ENCODE measurements at regions not wholly inside any gene's neighbourhood (a gene's known extent, or its start where the extent isn't known, plus 50 kb on each side); places are given as distances from the start of the nearest gene placed in this dataset.

- DNase-seq (ENCODE audit: low read depth), result no peak
Measured at GRCh38 chr4:3852711-3853110, 86.5 kb downstream of the ADRA2C start.

DNA sequence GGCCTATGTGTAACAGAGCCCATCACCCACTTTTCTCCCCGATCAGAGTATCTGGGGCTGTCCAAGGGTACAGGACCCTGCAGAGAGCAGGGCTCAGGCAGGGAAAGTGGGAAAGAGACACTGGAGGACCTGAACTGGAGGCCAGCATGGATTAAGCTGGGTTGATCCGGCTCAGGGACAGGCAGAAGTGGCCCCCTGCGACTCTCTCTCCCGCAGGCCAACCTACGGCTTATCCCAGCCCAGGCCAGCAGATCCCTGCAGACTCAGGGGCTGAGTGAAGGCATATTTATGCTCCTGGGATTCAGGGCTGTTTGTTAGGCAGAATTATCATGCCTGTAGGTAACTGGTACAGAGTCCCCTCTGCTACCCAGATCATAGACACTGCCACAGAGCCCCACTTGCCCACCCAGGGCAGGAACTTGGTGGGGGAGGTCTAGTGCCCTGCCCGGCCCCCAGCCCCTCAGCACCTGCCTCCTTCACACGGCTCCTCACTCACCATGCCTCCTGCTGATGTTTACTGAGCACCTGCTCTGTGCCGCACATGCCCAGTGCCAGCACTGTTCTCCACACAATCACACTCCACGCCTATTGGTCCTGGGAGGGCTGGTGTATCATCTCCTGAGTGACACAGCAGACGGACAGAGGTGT, 87.3 kb downstream of the ADRA2C start:
- DNase-seq (ENCODE audit: low read depth), result no peak

- DNase-seq (ENCODE audit: low read depth), result no peak
Measured at GRCh38 chr4:3854661-3855060, 88.5 kb downstream of the ADRA2C start.

DNA sequence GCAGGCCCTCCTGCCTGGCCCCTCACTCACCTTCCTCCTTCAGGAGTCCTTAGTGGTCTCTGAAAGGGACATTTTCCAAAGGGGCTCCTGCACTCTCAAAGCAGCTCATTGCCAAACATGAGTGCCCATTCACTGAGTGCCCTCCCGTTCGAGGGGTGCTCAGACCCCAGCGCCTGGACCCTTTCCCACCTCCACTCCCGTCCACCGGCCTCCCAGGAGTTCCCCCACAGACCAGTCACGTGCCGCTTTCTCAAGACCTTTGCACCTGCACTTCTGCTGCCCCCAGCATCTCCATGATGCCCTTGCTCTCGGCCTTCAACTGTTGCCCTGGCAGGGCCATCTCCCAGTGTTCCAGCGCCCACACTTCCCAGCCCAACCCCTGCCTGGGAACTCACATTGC, 89.5 kb downstream of the ADRA2C start:
- DNase-seq (ENCODE audit: low read depth), result no peak

- DNase-seq (ENCODE audit: low read depth), result no peak
Measured at GRCh38 chr4:3856604-3857204, 90.5 kb downstream of the ADRA2C start.

DNA sequence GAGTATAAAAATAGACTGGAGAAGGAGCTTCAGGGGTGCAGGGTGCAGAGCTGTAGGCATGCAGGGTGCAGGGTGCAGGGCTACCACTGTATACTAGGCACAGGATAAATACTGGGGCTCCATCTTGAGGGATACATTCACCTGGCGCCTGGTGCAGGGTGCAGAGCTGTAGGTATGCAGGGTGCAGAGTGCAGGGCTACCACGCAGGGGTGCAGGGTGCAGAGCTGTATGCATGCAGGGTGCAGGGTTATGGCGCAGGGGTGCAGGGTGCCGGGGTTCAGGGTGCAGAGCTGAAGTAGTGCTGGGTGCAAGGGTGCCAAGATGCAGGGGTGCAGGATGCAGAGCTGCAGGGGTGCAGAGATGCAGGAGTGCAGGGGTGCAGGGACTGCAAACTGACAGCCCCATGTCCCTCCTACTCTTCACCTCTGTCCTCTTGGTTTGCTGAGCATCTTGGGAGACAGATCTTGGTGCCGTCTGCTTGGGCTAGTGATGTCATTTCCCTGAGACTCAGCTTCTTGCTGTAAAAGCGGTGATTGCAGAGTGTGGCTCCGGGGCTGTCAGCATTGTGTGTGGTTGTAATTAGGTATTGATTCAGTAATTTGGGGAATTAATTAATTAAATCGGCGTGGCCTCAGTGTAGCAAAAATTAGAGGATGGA, 91.2 kb downstream of the ADRA2C start:
- no peak for DNase-seq (ENCODE audit: low read depth)

DNA sequence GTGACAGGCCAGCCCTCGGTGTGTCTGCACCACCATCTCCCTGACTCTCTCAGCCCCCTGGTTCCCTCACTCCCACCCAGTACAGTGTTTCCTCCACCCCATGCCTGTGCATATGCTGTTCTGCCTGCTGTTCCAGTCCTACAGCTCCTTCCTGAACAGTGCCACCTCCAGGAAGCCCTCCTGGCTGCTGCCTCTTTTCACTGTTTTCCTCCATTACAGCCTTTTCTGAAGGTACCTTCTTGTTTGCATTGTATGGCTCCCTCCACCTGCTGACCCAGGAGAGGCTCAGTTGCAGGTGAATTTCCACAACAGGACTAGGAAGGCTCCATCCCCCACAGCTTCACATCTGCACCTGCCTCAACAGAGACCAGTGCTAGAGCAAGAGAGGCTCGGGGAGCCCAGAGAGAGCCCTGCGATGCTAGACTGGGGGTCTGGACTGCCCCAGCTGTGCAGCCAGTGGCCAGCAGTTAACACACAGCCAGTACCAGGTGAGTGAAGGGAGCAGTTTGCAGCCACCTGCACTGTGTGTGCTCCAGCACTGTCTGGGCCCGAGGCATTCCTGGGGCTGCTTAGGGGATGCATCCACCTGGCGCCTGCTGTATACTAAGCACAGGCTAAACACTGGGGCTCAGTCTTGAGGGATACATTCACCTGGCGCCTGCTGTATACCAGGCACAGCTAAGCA, 92.0 kb downstream of the ADRA2C start:
- DNase-seq (ENCODE audit: low read depth), result no peak

GRCh38 chr4:3858765-3859388, 92.7 kb downstream of the ADRA2C start:
- DNase-seq (ENCODE audit: low read depth), result no peak

GRCh38 chr4:3859571-3859970, 93.4 kb downstream of the ADRA2C start:
- no peak for DNase-seq (ENCODE audit: low read depth)

DNA sequence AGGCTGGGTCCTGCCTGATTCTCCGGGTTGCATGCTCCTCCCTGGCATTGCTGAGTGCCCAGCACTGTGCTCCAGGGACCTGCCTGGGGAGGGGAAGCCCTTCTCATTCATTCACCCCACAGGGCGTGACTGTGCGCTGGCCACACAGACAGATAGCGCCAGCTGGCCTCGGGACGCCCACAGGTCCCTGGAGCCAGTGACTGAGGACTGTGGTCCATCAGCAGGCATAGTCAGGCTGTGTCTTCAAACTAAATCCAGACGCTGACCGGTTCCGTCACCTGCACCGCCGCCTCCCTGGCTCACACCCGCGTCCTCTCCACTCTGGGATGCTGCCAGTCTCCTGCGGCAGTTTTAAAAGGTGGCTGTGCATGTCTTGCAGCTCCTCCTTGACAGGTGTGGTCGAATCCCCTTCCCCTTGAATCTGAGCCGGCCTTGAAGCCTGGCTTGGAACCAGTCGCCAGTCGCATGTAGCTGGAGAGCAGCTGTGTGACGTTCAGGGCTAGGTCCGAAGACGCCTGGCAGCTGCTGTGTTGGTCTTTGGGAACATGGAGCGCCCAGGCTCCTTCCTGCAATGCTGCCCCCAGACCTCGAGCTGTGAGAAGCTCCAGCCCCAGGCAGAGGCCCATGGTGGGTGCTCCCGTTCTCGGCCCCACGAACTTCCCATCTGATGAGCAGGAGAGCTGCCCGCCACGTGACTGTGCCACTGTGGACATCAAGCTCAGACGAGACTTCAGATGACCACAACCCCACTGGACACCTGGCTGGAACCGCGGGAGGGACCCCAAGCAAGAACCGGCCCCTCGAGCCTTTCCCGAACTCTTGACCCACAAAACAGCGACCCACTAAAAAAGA, 94.1 kb downstream of the ADRA2C start:
- DNase-seq (ENCODE audit: low read depth), result no peak

DNA sequence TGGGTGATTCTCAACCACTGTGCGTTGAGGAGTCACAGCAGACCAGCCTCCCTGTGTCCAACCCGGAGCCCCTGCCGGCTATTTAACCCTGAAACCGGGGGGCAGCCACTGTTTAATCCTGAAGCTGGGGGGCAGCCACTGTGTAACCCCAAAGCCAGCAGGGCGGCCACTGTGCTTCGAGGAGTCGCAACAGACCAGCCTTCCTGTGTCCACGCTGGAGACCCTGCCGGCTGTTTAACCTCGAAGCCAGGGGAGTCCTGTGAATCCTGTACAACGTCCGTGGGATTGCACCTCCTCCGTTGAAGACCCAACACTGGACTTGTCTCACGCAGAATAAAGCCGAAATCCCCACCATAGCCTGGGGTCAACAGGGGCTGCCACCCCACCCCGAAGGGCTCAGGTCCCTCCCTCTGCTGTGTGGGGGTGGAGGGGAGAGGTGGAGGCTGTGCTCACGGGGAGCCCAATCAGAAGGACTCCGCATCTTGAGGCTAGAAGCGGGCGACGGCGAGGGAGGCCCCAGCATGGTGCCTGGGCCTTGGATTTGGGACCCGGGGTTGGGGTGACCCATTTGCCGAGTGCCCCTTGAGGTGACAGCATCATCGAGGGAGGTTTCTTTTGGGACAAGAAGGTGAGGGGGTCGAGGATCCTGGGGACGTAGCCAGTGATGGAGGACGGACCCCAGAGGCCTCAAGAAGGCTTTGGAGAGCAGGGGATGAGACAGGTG, 94.9 kb downstream of the ADRA2C start:
- DNase-seq (ENCODE audit: low read depth), result no peak

- no peak for DNase-seq (ENCODE audit: low read depth)
Measured at GRCh38 chr4:3861720-3862639, 95.8 kb downstream of the ADRA2C start.

DNA sequence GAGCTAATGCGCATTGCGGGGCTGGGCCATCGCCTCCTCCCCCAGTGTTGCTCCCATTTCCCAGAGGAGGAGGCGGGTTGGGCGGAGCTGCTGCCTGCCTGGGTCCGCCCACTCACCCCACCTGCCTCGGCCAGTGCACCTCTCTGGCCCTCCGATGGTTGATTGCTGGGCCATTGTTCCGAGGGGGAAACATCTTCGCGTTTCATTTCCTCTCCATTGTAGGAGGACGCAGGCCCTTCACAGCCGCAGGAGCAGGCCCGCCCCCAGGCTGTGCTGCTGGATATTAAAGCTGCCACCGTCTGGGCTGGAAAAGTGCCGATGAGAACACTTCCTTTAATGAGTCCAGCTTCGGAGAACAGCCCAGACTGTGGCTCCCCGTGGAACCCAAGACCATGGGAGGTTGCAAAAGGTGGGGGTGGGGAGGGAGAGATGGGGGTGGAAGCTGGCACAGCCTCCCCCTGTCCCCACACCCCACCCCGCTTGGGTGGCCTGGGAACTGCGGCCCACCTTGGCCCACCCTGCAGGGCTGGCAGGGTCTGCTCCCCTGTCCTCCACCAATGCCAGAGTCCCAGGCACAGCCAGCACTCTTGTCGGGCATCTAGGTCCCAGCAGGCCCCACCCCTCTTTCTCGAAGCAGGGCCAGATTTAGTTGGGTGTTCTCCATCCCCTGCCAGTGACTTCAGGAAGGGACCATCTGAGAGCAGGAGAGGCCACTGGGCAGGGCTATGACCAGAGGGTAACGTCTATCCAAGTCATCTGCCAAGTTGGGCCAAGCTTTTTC, 96.6 kb downstream of the ADRA2C start:
- no peak for DNase-seq (ENCODE audit: low read depth)

GRCh38 chr4:3863841-3864741, 97.9 kb downstream of the ADRA2C start:
- DNase-seq (ENCODE audit: low read depth), result no peak

GRCh38 chr4:3864742-3865721, 98.8 kb downstream of the ADRA2C start:
- DNase-seq (ENCODE audit: low read depth), result no peak

DNA sequence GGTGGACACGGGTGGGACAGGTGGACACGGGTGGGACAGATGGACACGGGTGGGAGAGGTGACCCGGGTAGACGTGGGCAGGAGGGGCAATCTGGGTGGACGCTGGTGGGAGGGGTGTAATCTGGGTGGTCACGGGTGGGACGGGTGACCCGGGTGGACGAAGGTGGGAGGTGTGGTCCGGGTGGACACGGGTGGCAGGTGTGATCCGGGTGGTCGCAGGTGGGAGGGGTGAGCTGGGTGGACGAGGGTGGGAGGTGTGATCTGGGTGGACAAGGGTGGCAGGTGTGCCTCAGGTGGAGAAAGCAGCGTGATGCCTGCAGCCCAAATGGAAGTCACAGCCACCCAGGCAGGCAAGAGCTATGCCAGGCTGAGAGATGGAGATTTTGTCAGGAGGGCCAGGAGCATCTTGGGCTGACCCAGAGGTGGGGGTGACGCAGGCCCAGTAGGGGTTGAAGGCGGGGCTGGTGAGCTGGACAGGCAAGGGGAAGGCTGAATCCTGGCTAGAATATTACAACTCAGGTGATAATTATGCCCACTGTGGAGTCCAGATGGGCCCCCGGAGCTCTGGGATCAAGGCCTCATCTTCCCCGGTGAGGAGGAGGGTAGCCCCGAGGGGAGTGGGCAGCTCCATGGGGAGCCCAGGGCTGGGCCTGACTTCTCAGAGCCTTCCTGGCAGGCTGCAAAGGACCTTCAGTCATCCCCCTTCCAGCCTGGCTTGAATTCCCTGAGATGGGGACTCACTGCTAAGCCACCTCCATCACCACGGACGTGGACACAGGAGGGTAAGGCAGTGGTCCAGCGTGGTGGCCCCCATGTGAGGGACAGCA, 100.0 kb downstream of the ADRA2C start:
- DNase-seq (ENCODE audit: low read depth), result no peak
